Stimulated activated memory B cell treated with anti-CD40 and anti-IgM and Interleukin-4, amounts not matched to agents 10 μg/mL and 1 μg/mL and 100 μg/mL, for 72 hours (primary cell): ENCODE measurements at regions not wholly inside any gene's neighbourhood (a gene's known extent, or its start where the extent isn't known, plus 50 kb on each side); places are given as distances from the start of the nearest gene placed in this dataset.
"Not testable (repeated sequence)": the region's sequence is repeated elsewhere in the genome, so short reads cannot be mapped to it uniquely, and the experiment has no call there.

ENCODE experiments used
- ATAC-seq: fragments of 150-1000 bp; cut with Tn5 transposase; 2 replicates; pipeline ENCODE4 v1.10.0; 2021
- H3K27ac Mint-ChIP-seq: one replicate; pipeline ENCODE4 v1.8.0; 2022; ENCODE audit warnings: mild to moderate bottlenecking, mixed read lengths
- H3K27me3 Mint-ChIP-seq: one replicate; pipeline ENCODE4 v1.8.0; 2022; ENCODE audit warnings: mixed read lengths
- H3K36me3 Mint-ChIP-seq: one replicate; pipeline ENCODE4 v1.8.0; 2022; ENCODE audit warnings: mixed read lengths
- H3K4me1 Mint-ChIP-seq: one replicate; pipeline ENCODE4 v1.8.0; 2022; ENCODE audit warnings: mixed read lengths
- H3K4me3 Mint-ChIP-seq: one replicate; pipeline ENCODE4 v1.8.0; 2022; ENCODE audit warnings: mild to moderate bottlenecking, moderate library complexity, mixed read lengths
- H3K9me3 Mint-ChIP-seq: one replicate; pipeline ENCODE4 v1.8.0; 2022; ENCODE audit warnings: mixed read lengths

DNA sequence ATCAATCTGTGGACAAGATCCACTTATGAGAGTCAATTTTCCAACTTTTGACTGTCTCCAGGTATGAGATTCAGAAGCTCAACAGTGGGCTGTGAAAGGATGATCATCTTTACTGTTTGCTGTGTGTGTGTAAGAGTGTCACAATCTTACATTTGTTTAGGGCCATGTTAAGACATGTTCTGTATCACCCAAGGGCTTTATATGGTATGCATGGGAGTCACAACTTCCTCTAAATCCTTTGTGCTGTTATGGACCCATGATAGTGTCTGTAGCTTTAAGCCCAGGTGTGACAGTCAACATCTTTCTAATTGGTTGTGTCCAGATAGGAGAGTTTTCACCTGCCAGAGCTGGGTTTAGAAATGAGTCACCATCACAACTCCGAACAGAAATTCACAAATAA, 70.2 kb downstream of the ZNF726 start:
- H3K27ac Mint-ChIP-seq, H3K9me3 Mint-ChIP-seq, ATAC-seq, H3K4me1 Mint-ChIP-seq, H3K4me3 Mint-ChIP-seq, H3K27me3 Mint-ChIP-seq, H3K36me3 Mint-ChIP-seq: not testable (repeated sequence)

DNA sequence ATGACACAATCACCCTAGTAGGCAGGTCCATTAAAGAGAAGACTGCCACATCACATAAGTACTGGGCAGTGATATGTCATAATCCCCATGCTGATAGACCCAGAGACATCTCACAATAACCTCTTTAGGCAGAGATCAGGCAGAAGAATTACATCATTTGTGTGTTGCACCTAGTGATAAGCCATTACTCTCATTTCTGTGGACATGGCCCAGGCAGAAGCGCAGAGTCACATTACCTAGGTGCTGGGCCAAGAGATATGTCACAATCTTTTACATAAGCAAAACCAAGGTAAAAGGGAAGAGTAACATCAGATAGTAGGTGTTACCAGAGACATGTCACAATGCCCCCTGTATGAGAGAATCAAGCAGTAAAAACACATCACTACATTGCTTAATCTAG, 71.9 kb downstream of the ZNF726 start:
- Mint-ChIP-seq H3K36me3 (no peaks in the 10 kb centered on the region), H3K27ac (no peak overlapping the region), H3K27me3 (no peaks in the 10 kb centered on the region), H3K4me3 (no peak overlapping the region), H3K4me1 (no peaks in the 10 kb centered on the region), H3K9me3 (peaks cover 1% of the 10 kb centered on the region)
- no peak for ATAC-seq

DNA sequence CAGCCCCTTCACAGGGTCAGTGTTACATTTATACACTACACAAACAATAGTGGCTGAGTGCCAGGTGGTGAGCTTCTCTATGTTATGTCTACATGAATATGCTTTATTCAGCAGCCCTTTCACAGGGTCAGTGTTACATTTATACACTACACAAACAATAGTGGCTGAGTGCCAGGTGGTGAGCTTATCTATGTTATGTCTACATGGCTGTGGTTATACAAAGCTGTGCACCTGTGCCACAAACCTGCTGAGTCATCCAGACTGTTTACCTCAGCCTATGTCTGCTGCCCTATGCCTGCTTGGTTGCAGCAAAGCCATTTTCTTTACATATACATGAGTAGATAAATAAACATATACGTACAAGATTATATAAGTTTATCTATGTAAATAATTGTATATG, 76.5 kb downstream of the ZNF726 start:
- H3K27ac Mint-ChIP-seq: no peak overlapping the region
- peaks cover 15% of the 10 kb centered on the region for H3K9me3 Mint-ChIP-seq
- no peak for ATAC-seq
- H3K4me1 Mint-ChIP-seq: no peaks in the 10 kb centered on the region
- H3K4me3 Mint-ChIP-seq: no peak overlapping the region
- no peaks in the 10 kb centered on the region for H3K36me3 Mint-ChIP-seq
- no peaks in the 10 kb centered on the region for H3K27me3 Mint-ChIP-seq

DNA sequence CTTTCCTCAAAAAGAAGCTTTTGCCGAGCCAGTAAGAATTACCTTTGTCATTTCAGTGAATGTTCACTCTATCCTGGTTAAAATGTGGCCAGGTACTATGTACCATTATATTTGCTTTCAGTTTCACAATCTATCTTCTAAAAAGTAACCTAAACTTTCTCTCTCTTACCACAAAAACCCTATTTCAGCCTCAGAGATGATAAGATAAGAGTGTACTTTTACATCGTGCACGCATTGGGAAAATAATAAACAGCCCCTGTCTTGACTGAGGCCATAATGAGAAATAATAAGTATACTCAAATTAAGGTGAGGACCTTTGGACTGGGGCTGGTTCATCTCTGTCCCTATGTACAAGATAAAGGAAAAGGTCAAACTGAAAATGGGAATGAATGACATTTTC, 77.7 kb downstream of the ZNF726 start:
- Mint-ChIP-seq H3K36me3 (no peaks in the 10 kb centered on the region), H3K9me3 (peaks cover 24% of the 10 kb centered on the region), H3K4me3 (no peak overlapping the region), H3K27ac (no peak overlapping the region), H3K27me3 (no peaks in the 10 kb centered on the region), H3K4me1 (no peaks in the 10 kb centered on the region)
- no peak for ATAC-seq

DNA sequence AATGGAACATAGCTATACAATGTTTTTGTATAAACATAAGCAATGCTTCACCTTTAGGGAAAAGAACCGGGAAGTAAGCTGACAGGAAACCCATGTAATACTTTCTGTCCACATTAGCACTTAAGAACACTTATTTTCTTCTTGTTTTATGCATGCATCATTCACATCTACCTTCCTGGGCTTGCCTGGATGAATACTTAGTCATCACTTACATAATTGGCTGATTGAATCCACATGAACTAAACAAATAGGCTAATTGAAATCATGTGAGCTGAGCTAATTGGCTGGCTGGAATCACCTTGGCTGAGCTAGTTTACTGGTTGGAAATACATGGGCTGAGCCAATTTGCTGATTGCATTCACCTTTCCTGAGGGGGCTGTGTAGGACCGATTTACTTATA, 78.8 kb downstream of the ZNF726 start:
- no peaks in the 10 kb centered on the region for H3K36me3 Mint-ChIP-seq
- no peak overlapping the region for H3K4me3 Mint-ChIP-seq
- H3K4me1 Mint-ChIP-seq: no peaks in the 10 kb centered on the region
- H3K9me3 Mint-ChIP-seq: peaks cover 35% of the 10 kb centered on the region
- H3K27ac Mint-ChIP-seq: no peak overlapping the region
- H3K27me3 Mint-ChIP-seq: no peaks in the 10 kb centered on the region
- no peak for ATAC-seq

DNA sequence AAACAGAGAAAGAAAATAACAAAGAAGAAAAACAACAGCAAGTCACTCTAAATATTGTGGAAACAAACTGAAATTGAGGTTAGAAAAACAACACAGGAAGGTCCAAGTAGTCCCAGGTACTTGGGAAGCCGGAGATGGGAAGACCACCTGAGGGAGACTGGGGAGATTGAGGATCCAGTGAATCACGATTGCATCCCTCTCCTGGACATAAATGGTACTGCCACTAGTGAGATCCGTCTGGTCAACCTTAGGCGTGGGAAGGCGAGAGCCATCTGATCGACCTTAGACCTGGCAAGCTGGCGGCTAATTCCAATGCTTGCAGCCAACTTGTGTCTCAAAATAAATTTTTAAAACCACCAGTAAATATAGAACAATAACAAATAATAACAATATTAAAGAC, 81.9 kb downstream of the ZNF726 start:
- no peak overlapping the region for H3K4me3 Mint-ChIP-seq
- no peak for ATAC-seq
- H3K27ac Mint-ChIP-seq: no peak overlapping the region
- H3K36me3 Mint-ChIP-seq: no peaks in the 10 kb centered on the region
- peaks cover 42% of the 10 kb centered on the region for H3K9me3 Mint-ChIP-seq
- no peaks in the 10 kb centered on the region for H3K27me3 Mint-ChIP-seq
- H3K4me1 Mint-ChIP-seq: no peaks in the 10 kb centered on the region

DNA sequence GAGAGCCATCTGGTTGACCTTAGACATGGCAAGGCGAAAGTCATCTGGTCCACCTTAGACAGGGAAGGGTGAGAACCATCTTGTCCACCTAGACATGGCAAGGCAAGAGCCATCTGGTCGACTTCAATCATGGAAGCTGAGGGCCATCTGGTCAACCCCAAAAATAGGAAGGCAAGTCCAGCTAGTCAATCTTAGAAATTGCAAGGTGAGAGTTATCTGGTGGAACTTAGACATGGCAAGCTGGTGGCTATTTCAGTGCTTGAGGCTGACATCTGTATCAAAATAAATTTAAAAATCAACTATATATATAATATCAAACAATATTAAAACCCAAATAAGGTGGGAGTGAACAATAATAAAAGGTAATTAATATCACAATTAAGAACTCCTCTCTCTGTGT, 83.9 kb downstream of the ZNF726 start:
- Mint-ChIP-seq H3K4me1 (no peaks in the 10 kb centered on the region), H3K27me3 (no peaks in the 10 kb centered on the region), H3K4me3 (no peak overlapping the region), H3K27ac (no peak overlapping the region), H3K9me3 (peaks cover 40% of the 10 kb centered on the region), H3K36me3 (no peaks in the 10 kb centered on the region)
- ATAC-seq: no peak

DNA sequence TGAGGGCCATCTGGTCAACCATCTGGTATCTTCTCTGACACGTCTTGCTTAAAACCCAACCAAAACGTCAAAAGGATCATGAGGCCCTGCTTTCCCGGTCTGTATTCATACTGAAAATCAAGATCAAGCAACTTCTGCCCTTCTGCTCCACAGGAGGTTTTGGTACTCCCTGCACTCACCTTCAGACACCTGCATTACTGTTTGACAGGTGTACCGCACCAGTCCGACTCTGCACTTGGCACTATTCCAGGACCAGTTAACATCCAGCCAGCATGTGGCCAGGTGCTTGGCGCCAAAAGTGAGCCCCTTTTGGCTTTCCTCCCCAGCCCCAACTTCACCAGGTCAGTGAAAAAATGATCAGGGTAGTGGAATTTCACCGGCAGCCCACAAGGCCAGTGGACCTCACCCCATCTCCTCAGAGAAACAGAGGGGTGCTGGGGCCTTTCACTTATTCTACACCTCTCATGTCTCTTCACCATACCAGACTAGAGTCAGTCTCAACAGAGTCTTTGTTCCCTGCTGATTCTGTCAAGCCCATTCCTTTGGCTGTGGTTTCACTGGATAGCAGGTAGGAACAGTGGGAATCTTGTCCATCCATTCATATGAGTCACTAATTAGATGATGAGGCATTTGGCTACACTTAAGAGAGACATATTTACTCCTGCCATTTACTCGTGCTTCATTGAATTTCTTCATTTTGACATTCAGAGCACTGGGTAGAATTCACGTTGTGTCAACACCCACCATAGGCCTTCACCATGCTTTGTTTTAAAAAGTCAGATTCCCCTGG, 85.3 kb downstream of the ZNF726 start:
- no peaks in the 10 kb centered on the region for H3K4me1 Mint-ChIP-seq
- peaks cover 36% of the 10 kb centered on the region for H3K9me3 Mint-ChIP-seq
- no peak for ATAC-seq
- no peaks in the 10 kb centered on the region for H3K36me3 Mint-ChIP-seq
- H3K27me3 Mint-ChIP-seq: no peaks in the 10 kb centered on the region
- H3K27ac Mint-ChIP-seq: no peak overlapping the region
- H3K4me3 Mint-ChIP-seq: no peak overlapping the region

DNA sequence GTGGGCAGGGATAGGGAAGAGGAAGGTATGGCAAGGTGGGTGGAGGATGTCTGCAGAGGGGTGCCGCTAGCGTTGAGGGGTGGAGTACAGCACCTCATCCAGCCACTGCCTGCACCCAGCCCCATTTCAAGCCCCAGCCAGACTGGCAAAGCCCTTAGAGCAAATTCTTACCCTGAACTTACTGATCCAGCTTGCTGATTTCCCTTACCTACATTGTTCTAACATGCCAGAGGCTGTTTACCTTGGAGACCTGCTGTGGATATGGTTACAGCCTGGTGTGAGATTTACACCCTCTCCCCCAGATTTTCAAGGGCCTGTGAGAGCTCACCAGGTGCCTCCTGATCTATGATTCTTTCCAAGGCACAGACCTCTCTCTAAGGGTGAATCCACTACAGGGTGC, 86.0 kb downstream of the ZNF726 start:
- Mint-ChIP-seq H3K9me3 (peaks cover 32% of the 10 kb centered on the region), H3K4me3 (no peak overlapping the region), H3K27me3 (no peaks in the 10 kb centered on the region), H3K27ac (no peak overlapping the region), H3K4me1 (no peaks in the 10 kb centered on the region), H3K36me3 (no peaks in the 10 kb centered on the region)
- no peak for ATAC-seq

DNA sequence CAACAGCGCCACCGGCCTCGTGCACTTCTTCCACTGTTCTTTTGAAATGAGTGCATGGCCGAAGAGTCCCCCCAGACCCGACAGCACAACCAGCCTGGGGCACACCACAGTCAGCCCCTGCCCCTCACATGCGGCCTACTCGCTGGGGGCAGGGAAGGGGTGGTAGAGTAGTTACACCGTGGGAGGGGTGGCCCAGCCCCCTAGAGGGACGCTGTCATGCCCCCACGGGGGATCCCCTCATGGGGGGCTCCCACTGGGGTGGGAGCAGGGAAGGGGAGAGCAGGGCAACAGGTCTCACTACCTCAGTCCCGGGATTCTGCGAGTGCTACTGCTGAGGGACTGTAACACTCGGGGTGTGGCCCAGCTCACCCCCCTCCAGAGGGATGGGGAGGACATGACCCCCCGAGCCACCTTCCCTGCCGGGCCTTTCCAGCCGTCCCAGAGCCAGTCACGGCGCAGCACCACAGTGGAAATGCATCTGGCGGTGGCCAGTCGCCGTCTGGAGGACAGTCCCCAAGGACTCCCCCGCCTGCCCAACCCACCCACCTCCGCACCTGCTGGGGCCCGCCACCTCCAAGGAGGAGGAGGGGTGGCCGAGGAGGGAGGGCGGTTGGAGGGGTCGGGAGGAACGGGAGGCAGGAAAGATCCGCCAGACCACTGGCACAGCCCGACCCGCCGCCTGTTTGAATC, 84.6 kb upstream of the ZNF254 start:
- H3K9me3 Mint-ChIP-seq: peaks cover 18% of the 10 kb centered on the region
- H3K4me1 Mint-ChIP-seq: no peaks in the 10 kb centered on the region
- H3K36me3 Mint-ChIP-seq: no peaks in the 10 kb centered on the region
- no peaks in the 10 kb centered on the region for H3K27me3 Mint-ChIP-seq
- H3K27ac Mint-ChIP-seq: no peak overlapping the region
- ATAC-seq: peak; percentile 56
- H3K4me3 Mint-ChIP-seq: no peak overlapping the region

DNA sequence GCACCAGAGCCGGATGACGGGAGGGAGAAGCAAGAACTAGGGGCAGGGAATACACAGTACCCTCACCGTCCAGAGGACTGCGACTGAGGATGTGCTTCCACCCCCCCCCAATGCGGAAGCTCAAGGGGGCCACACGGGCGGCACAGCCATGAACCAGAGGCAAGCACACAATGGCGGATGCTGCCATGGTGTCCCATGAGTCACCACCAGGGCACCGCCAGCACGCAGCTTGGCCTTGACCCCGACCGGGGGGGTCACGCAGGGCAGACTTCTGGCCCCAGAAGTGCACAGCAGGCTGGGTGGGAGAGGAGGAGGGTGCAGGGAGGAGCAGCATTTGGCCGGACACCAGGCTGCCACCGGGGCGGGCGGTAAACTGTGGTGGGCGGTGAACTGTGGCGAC, 83.5 kb upstream of the ZNF254 start:
- no peaks in the 10 kb centered on the region for H3K4me1 Mint-ChIP-seq
- peaks cover 7% of the 10 kb centered on the region for H3K9me3 Mint-ChIP-seq
- no peak overlapping the region for H3K4me3 Mint-ChIP-seq
- no peaks in the 10 kb centered on the region for H3K27me3 Mint-ChIP-seq
- H3K27ac Mint-ChIP-seq: no peak overlapping the region
- no peaks in the 10 kb centered on the region for H3K36me3 Mint-ChIP-seq
- ATAC-seq: no peak

DNA sequence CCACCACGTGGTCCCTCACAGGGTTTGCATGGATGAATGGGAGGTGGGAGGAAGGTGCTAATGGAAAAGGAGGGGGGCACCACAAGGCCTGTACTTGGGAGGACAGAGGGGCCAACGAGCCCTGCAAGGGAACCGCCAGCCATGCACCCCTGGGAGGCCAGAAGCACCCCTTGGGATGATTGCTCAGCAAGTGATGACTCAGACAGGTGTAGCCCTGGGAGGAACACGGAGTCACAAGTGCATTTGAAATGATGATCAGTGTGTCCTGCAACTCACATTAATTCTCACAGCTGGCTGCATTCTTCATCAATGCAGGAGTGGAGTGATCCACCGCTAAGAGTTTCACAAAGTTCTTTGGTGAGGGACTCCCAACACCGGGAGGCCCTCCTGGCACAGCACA, 82.8 kb upstream of the ZNF254 start:
- H3K4me1 Mint-ChIP-seq: no peaks in the 10 kb centered on the region
- H3K36me3 Mint-ChIP-seq: no peaks in the 10 kb centered on the region
- ATAC-seq: no peak
- no peak overlapping the region for H3K4me3 Mint-ChIP-seq
- peaks cover 5% of the 10 kb centered on the region for H3K9me3 Mint-ChIP-seq
- H3K27me3 Mint-ChIP-seq: no peaks in the 10 kb centered on the region
- no peak overlapping the region for H3K27ac Mint-ChIP-seq

DNA sequence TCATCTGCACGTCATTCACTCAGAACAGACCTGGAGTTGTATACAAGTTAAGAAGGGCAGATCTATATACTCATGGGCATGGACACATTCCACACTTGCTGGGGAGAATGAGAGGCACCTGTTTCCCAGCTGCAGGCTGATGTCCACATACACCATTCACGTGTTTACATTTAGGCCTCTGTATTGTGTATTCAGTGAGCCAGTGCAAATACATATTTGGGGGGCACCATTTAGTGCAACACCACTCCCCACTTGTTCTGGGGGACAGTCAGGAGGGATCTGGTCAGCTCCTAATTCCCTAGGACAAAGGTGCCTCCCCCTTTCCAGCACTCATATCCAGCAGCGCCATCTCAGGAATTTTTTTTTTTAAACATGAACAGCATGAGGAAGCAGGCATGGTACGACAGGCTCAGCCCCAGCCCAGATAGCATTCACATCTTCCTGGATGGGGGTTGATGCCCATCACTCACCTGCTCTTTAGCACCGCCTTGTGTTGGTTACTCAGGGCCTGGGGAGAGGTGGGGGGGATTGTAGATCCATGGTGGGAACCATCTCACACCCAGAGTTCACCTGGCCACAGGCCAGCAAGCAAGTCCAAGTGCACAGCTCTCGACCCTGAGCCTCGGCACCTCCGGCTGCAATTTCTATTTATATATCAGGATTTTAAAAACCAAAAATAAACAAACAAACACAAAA, 56.9 kb upstream of the ZNF254 start:
- Mint-ChIP-seq H3K4me1 (peaks cover 19% of the 10 kb centered on the region), H3K27me3 (no peaks in the 10 kb centered on the region), H3K9me3 (no peaks in the 10 kb centered on the region), H3K27ac (no peak overlapping the region), H3K4me3 (no peak overlapping the region), H3K36me3 (no peaks in the 10 kb centered on the region)
- no peak for ATAC-seq

DNA sequence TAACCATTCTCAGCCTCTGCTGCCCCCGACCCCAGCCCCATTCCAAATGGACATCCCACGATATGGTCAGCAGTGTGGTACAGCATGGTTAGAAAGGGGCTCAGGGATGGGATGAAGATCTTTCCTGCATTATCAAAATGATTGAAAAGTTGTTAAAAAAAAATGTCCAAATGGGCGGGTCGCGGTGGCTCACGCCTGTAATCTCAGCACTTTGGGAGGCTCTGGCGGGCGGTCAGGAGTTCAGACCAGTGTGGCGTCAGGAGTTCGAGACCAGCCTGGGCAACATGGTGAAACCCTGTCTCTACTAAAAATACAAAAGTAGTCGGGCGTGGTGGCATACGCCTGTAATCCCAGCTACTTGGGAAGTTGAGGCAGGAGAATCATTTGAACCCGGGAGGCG, 54.3 kb upstream of the ZNF254 start:
- H3K27me3 Mint-ChIP-seq: no peaks in the 10 kb centered on the region
- H3K4me1 Mint-ChIP-seq: peaks cover 40% of the 10 kb centered on the region
- H3K9me3 Mint-ChIP-seq: no peaks in the 10 kb centered on the region
- ATAC-seq: no peak
- peaks cover 7% of the 10 kb centered on the region for H3K36me3 Mint-ChIP-seq
- peak overlapping the region; percentile 97 for H3K4me3 Mint-ChIP-seq
- peak overlapping the region; percentile 99 for H3K27ac Mint-ChIP-seq

DNA sequence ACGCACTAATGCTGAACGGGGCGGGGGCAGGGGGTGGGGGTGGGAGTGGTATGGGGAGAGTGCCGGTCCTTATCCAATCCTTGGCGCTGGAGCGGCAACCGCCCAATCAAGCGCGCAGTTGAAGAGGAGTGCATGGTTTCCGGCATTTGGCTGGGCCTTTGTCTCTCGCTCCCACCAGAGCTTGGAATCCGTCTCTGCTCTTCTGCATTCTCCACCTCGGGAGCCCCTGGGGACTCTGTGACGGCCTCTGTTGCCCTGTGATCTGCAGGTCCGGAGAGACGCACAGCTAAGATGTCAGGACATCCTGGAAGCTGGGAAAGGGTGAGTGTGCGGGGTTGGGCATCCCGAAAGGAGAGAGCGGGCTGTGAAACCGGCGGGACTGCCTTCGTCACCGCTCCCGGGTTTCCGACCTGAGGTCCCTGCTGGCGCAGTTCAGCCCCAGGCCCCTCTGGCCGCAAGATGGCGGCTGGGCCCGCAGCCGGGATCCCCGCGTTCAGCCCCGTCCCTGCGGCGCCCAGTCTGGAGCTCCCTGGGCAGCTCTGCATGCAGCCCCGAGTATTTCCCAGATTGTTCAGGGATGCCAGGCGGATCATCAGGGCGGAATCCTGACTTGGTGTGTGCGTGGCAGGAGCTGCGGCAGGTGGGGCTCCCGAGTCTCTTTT, 53.6 kb upstream of the ZNF254 start:
- Mint-ChIP-seq H3K4me3 (peak overlapping the region; percentile 97), H3K36me3 (peaks cover 7% of the 10 kb centered on the region), H3K9me3 (no peaks in the 10 kb centered on the region), H3K27ac (peak overlapping the region; percentile 99), H3K4me1 (peaks cover 40% of the 10 kb centered on the region), H3K27me3 (no peaks in the 10 kb centered on the region)
- peak; percentile 98 for ATAC-seq
